C4-2B (cell line): ENCODE measurements at regions not wholly inside any gene's neighbourhood (a gene's known extent, or its start where the extent isn't known, plus 50 kb on each side); places are given as distances from the start of the nearest gene placed in this dataset.

Experiments used
- H3K27ac ChIP-seq: fragments of 450-650 bp; 2 replicates; pipeline ENCODE4 v1.5.1; 2017
- ZFX ChIP-seq: fragments of 450-650 bp; IDR thresholded peaks from 2 replicates; pipeline ENCODE4 v1.6.1; 2017
- TF ChIP-seq, protein P1 (sequence below): fragments of 450-650 bp; conservative IDR thresholded peaks from 2 replicates; pipeline ENCODE4 v1.5.1; 2017; ENCODE audit warnings: mild to moderate bottlenecking

DNA sequence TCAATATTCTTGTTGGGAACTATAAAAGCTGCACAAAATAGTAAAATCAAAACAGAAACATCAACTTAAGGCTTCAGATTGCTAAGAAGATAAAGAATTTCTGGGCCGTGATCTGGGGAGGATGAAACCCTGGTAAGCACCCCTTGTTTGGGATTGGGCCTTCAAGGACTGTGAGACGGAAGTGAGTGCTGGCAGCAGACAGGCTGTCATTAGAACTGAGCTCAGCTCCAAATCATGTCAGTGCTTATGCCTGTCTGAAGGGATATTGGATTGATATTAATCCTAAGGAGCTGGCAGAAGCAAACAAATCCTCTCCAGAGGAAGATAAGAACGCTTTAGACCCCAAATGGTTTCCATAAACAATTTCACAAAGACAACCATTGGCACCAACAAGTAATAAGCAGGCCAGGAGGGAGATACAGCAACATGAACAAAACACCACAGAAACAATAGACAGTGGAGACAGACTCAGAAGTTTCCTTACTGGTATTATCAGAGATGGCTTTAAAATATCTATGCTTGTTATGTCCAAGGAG, 72.6 kb upstream of the CTXND1 start:
- H3K27ac ChIP-seq, result no peak overlapping the region
- TF ChIP-seq ZFX, result no peak
- TF ChIP-seq, protein P1, sequence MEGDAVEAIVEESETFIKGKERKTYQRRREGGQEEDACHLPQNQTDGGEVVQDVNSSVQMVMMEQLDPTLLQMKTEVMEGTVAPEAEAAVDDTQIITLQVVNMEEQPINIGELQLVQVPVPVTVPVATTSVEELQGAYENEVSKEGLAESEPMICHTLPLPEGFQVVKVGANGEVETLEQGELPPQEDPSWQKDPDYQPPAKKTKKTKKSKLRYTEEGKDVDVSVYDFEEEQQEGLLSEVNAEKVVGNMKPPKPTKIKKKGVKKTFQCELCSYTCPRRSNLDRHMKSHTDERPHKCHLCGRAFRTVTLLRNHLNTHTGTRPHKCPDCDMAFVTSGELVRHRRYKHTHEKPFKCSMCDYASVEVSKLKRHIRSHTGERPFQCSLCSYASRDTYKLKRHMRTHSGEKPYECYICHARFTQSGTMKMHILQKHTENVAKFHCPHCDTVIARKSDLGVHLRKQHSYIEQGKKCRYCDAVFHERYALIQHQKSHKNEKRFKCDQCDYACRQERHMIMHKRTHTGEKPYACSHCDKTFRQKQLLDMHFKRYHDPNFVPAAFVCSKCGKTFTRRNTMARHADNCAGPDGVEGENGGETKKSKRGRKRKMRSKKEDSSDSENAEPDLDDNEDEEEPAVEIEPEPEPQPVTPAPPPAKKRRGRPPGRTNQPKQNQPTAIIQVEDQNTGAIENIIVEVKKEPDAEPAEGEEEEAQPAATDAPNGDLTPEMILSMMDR, result no peak

DNA sequence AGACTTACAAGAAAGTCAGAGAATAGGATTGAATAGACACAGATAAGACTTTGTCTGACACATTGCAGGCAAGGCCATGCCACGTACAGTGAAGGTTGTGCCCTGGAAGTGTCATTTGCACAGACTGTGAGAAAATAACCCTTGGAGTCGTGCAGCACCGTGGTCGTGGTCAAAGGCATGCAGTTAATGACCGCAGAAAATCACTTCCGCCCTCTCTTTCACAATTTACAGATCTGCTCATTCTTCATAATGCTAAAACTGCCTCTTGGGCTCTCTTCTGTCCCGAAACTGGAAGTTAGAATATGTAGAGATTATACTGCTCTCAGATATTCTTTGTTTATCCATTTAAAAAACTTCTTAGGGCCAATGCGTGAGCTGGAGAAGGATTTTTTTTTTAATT, 73.2 kb upstream of the CTXND1 start:
- no peak overlapping the region for H3K27ac ChIP-seq

DNA sequence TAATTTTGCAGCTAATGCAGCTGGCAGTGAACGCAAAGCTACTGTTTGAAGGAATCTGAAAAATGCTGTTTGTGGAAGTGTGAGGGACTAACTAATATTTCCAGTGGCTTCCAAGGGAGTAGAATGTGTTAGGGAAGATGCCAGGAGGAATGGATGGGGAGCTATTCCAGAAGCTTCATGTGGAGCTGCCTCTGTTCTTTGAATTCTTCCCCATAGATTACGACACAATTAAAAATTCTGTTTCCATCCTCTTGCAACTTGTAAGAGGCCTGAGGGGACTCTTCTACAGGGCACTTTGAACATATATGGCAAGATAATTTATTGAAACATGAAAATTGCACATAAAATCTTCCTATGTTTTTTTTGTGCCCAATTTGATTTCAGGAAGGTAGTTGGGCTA, 74.3 kb upstream of the CTXND1 start:
- no peak for TF ChIP-seq ZFX
- TF ChIP-seq, protein P1, result no peak
- H3K27ac ChIP-seq, result no peak overlapping the region

More for the DNA sequence above, 73.2 kb upstream of the CTXND1 start:
- no peak for TF ChIP-seq ZFX
- TF ChIP-seq, protein P1, result no peak

DNA sequence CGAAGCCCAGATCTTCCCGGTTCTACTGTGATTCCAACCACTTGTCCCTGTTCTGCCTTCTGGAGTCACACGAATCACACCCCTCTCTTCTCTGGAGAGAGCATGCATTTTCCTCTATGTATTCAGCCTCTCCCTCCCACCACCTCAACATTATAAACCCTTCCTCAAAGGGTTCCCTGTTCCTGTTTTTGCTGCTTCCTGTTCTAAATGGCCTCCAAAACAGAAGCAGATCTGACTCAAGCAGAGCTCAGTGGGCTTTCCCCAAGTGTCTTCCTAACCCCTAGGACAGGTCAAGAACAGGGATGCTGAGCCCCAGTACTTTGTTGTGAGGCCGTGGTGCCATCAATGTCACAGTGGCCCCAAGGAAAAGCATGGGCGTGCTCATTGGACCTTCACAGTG, 75.7 kb upstream of the ARNT2 start:
- H3K27ac ChIP-seq, result no peak overlapping the region
- TF ChIP-seq ZFX, result no peak
- TF ChIP-seq, protein P1, result no peak

DNA sequence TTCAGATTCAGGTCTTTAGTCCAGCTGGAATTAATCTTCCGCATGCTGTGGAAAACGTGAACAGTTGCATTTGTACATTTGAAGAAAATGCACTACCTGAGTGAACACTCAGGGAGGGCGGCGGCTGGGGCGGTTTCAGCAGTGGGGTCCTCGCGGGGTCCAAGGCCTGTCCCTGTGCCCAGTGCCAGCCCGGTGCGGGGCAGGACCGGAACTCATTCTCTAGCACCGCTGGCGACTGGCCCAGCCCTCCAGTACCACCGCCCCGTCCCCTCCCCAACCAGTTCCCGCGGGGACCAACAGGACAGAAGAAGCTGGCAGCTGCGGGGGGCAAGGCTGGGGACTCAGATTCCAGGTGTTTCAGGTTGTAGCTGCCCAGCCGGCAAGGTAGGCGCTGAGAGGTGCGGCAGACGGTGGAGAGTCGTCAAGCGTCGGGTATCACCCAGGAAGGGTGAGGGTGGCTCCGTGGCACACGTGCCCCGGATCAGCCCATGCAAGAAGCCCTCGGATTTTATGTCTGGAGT, 72.2 kb upstream of the ARNT2 start:
- no peak for TF ChIP-seq ZFX
- TF ChIP-seq, protein P1, result no peak
- H3K27ac ChIP-seq, result no peak overlapping the region

DNA sequence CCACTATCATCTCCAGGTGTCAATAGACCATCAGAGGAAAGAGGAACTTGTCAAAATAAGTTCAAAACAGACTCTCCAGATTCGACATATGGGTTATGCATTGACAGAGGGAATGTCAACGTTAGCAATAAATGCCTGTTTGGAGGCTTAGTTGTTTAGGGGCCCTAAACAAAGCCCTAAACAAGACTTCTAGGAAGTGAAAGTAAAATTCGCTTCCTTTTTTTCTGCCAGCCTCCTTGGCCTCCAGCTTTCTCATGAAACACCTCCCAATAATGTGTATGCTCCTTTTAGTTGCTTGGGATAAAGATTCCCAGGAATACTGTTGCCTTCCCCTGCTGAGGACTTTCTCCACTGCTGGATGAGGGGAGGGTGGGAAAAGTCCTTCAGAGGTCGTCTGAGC, 70.9 kb upstream of the ARNT2 start:
- TF ChIP-seq ZFX, result no peak
- TF ChIP-seq, protein P1, result no peak
- H3K27ac ChIP-seq, result no peak overlapping the region

DNA sequence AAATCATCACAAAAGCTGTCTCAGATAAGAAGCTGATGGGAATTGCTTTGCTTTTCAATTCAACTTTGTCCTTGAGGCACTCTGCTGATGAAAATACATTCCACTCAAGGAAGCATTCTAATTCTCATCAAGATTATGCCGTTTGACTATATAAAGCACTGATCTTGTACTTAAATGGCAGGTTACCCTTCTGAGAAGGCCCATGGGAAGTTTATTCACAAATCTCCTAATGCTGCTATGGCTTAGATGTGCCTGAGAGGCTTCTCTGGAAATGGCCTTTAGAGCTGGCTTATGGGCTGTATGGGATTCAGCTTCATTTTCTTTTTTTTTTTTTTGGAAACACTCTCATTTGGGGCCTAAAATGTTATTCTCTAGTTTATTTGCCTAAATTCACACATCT, 69.7 kb upstream of the ARNT2 start:
- no peak overlapping the region for H3K27ac ChIP-seq
- no peak for TF ChIP-seq ZFX
- TF ChIP-seq, protein P1, result no peak
